ENCODE measurements at regions not wholly inside any gene's neighbourhood (a gene's known extent, or its start where the extent isn't known, plus 50 kb on each side); places are given as distances from the start of the nearest gene placed in this dataset.

GRCh38 chr10:83518779-83519178, 620.5 kb upstream of the GHITM start:
- TF ChIP-seq CTCF (IDR thresholded peaks at IDR 0.05), result no peak
- no peak for TF ChIP-seq POLR2A (IDR thresholded peaks at IDR 0.05)

Measured in thyroid gland (tissue), 4 donors.